ENCODE measurements at regions not wholly inside any gene's neighbourhood (a gene's known extent, or its start where the extent isn't known, plus 50 kb on each side); places are given as distances from the start of the nearest gene placed in this dataset.

DNA sequence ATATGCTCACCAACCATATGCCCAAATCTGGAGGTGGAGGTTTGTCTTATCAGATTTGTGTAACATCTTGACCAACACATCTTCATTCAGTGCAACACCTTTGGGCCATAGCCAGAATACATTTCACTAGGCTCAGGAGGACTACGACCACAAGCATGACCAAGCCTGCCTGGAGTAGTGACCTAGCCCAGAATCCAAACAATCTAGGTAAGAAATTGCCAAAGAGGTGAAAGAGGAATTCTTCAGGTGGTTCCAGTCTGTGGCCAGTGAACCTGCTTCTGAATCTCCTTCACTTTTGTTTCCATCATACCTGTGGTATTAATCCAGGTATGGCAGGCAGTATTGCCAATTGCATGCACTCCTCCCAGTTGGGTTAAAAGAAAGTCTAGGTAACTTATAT, 112.8 kb upstream of the RAB18 start:
- TF ChIP-seq, protein P1, sequence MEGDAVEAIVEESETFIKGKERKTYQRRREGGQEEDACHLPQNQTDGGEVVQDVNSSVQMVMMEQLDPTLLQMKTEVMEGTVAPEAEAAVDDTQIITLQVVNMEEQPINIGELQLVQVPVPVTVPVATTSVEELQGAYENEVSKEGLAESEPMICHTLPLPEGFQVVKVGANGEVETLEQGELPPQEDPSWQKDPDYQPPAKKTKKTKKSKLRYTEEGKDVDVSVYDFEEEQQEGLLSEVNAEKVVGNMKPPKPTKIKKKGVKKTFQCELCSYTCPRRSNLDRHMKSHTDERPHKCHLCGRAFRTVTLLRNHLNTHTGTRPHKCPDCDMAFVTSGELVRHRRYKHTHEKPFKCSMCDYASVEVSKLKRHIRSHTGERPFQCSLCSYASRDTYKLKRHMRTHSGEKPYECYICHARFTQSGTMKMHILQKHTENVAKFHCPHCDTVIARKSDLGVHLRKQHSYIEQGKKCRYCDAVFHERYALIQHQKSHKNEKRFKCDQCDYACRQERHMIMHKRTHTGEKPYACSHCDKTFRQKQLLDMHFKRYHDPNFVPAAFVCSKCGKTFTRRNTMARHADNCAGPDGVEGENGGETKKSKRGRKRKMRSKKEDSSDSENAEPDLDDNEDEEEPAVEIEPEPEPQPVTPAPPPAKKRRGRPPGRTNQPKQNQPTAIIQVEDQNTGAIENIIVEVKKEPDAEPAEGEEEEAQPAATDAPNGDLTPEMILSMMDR (IDR thresholded peaks at IDR 0.05), result no peak
- TF ChIP-seq POLR2A (IDR thresholded peaks at IDR 0.05), result no peak

Measured in lower leg skin (tissue), 3 donors.